Nephron (organoid): ENCODE measurements at regions not wholly inside any gene's neighbourhood (a gene's known extent, or its start where the extent isn't known, plus 50 kb on each side); places are given as distances from the start of the nearest gene placed in this dataset.
A peak's percentile ranks its signal among the peaks of the same experiment; 100 is the strongest.

Experiments used
- H3K27ac Mint-ChIP-seq, 3 experiments: 2 replicates each; pipeline ENCODE4 v1.8.0; 2020; ENCODE audit warnings: mixed read lengths in 3 of 3, mild to moderate bottlenecking in 2 of 3, moderate library complexity in 1 of 3
- H3K27me3 Mint-ChIP-seq: 2 replicates; pipeline ENCODE4 v1.8.0; 2021; ENCODE audit warnings: low read depth, mild to moderate bottlenecking, moderate library complexity, mixed read lengths
- H3K36me3 Mint-ChIP-seq: 2 replicates; pipeline ENCODE4 v1.8.0; 2020; ENCODE audit warnings: low read depth, mixed read lengths
- H3K4me1 Mint-ChIP-seq: 2 replicates; pipeline ENCODE4 v1.8.0; 2020; ENCODE audit warnings: mixed read lengths
- H3K4me3 Mint-ChIP-seq, 3 experiments: 2 replicates each; pipeline ENCODE4 v1.8.0; 2020; ENCODE audit warnings: mild to moderate bottlenecking in 3 of 3, mixed read lengths in 3 of 3, moderate library complexity in 2 of 3
- H3K9me3 Mint-ChIP-seq: 2 replicates; pipeline ENCODE4 v1.8.0; 2020; ENCODE audit warnings: mixed read lengths
- TF ChIP-seq, protein P1 (sequence below), 3 experiments: fragments of 200-600 bp; sonication (generic); IDR thresholded peaks; one replicate each; pipeline ENCODE4 v1.5.0; 2021; ENCODE audit warnings: antibody characterized with exemption in 3 of 3; ENCODE audit not compliant: unreplicated experiment in 3 of 3

DNA sequence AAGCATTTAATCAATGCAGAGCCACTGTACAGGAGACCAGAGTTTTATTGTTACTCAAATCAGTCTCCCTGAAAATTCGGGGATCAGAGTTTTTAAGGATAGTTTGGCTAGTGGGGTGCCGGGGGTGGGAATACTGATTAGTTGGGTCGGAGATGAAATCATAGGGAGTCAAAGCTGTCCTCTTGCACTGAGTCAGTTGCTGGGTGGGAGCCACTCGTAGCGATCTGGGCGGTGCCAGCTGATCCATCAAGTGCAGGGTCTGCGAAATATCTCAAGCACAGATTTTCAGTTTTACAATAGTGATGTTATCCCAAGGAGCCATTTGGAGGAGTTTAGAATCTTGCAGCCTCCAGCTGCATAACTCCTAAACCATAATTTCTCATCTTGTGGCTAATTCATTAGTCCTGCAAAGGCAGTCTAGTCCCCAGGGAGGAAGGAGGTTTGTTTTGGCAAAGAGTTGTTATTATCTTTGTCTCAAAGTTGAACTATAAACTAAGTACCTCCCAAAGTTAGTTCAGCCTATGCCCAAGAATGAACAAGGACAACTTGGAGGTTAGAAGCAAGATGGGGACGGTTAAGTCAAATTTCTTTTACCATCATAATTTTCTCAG is 169.4 kb upstream of the PLEKHG7 start:
- Mint-ChIP-seq H3K27ac (peak overlapping the region; percentile 84 to 86 (median 85)), H3K9me3 (peaks cover 3% of the 10 kb centered on the region), H3K36me3 (no peaks in the 10 kb centered on the region), H3K27me3 (no peaks in the 10 kb centered on the region), H3K4me1 (peaks cover 50% of the 10 kb centered on the region), H3K4me3 (peak overlapping the region in 2 of 3 experiments; percentile 33 to 37)
- TF ChIP-seq, protein P1, sequence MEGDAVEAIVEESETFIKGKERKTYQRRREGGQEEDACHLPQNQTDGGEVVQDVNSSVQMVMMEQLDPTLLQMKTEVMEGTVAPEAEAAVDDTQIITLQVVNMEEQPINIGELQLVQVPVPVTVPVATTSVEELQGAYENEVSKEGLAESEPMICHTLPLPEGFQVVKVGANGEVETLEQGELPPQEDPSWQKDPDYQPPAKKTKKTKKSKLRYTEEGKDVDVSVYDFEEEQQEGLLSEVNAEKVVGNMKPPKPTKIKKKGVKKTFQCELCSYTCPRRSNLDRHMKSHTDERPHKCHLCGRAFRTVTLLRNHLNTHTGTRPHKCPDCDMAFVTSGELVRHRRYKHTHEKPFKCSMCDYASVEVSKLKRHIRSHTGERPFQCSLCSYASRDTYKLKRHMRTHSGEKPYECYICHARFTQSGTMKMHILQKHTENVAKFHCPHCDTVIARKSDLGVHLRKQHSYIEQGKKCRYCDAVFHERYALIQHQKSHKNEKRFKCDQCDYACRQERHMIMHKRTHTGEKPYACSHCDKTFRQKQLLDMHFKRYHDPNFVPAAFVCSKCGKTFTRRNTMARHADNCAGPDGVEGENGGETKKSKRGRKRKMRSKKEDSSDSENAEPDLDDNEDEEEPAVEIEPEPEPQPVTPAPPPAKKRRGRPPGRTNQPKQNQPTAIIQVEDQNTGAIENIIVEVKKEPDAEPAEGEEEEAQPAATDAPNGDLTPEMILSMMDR (IDR thresholded peaks at IDR 0.05; ENCODE audit: unreplicated experiment in 3 of 3) = no peak

DNA sequence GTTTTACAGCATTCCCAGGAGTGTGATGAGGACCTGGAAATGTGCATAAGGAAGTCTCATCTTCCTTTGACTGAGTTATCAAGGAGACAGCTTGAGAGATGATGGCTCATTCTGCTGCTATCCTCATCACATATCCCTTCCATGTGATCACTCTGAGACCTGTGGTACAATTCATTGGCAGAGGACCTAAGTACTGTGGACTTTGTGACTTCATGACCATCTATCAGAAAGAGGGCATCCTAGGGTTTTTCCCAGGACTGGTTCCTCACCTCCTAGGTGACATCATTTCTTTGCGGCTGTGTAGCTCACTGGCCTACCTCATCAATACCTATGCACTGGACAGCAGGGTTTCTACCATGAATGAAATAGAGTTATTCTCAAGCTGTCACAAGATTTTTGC is 172.1 kb upstream of the PLEKHG7 start:
- no peaks in the 10 kb centered on the region for H3K27me3 Mint-ChIP-seq
- H3K27ac Mint-ChIP-seq = no peak overlapping the region
- H3K4me1 Mint-ChIP-seq = peaks cover 42% of the 10 kb centered on the region
- H3K9me3 Mint-ChIP-seq = peaks cover 3% of the 10 kb centered on the region
- H3K4me3 Mint-ChIP-seq = no peak overlapping the region
- H3K36me3 Mint-ChIP-seq = no peaks in the 10 kb centered on the region
- TF ChIP-seq, protein P1 (IDR thresholded peaks at IDR 0.05; ENCODE audit: unreplicated experiment in 3 of 3) = no peak

DNA sequence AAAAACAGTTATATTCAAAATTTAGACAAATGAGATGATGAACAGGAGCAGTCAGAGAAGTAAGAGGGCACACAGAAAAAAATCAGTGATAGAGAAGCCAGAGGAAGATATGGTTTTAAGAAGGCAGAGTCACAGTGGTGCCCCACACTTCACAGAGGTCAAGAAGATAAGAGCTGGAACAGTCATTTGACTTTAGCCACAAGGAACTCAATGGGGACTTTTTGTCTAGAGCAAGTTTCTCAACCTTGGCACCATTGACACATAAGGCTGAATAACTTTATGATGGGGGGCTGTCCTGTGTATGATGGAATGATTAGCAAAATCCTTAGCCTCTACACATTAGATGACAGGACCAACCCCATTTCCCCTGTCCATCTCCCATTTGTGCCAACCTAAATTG is 172.8 kb upstream of the PLEKHG7 start:
- H3K9me3 Mint-ChIP-seq = peaks cover 6% of the 10 kb centered on the region
- H3K4me3 Mint-ChIP-seq = no peak overlapping the region
- TF ChIP-seq, protein P1 (IDR thresholded peaks at IDR 0.05; ENCODE audit: unreplicated experiment in 3 of 3) = no peak
- no peak overlapping the region for H3K27ac Mint-ChIP-seq
- no peaks in the 10 kb centered on the region for H3K27me3 Mint-ChIP-seq
- H3K36me3 Mint-ChIP-seq = no peaks in the 10 kb centered on the region
- H3K4me1 Mint-ChIP-seq = peaks cover 42% of the 10 kb centered on the region

DNA sequence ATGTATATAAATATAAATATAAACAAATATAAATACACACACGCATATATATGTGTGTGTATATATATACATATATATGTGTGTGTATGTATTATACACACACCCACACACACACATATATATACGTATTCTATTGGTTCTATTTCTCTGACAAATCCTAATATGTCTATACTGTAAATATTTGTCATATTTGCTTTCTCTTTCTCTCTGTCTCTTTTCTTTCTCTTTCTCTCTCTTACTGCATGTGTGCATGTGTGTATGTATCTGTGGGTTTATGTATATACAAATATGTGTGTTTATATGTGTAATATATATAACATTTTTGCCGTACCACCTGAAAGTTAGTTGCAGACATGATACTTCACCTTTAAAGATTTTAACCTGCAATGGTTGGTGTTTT is 174.2 kb upstream of the PLEKHG7 start:
- peaks cover 6% of the 10 kb centered on the region for H3K9me3 Mint-ChIP-seq
- no peaks in the 10 kb centered on the region for H3K27me3 Mint-ChIP-seq
- no peaks in the 10 kb centered on the region for H3K36me3 Mint-ChIP-seq
- TF ChIP-seq, protein P1 (IDR thresholded peaks at IDR 0.05; ENCODE audit: unreplicated experiment in 3 of 3) = no peak
- no peak overlapping the region for H3K4me3 Mint-ChIP-seq
- peaks cover 31% of the 10 kb centered on the region for H3K4me1 Mint-ChIP-seq
- H3K27ac Mint-ChIP-seq = no peak overlapping the region

DNA sequence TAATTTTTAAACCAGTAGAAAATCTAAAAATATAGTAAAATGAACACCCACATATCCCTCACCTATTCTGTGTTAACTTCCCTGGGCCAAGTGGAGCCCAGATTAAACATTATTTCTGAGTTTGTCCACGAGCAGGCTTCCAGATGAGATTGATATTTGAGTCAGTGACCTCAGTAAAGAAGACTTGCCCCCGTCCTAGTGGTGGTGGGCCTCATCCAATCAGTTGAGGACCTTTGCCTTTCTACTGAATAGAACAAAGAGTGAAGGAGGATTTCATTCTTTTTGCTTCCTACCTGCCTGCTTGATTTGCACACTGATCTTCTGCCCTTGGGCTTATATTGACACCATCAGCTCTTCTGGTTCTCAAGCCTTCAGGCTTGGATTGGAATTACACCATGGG is 174.7 kb upstream of the PLEKHG7 start:
- Mint-ChIP-seq H3K4me3 (no peak overlapping the region), H3K4me1 (peaks cover 26% of the 10 kb centered on the region), H3K9me3 (peaks cover 8% of the 10 kb centered on the region), H3K27ac (no peak overlapping the region), H3K27me3 (no peaks in the 10 kb centered on the region), H3K36me3 (no peaks in the 10 kb centered on the region)
- TF ChIP-seq, protein P1 (IDR thresholded peaks at IDR 0.05; ENCODE audit: unreplicated experiment in 3 of 3) = no peak

DNA sequence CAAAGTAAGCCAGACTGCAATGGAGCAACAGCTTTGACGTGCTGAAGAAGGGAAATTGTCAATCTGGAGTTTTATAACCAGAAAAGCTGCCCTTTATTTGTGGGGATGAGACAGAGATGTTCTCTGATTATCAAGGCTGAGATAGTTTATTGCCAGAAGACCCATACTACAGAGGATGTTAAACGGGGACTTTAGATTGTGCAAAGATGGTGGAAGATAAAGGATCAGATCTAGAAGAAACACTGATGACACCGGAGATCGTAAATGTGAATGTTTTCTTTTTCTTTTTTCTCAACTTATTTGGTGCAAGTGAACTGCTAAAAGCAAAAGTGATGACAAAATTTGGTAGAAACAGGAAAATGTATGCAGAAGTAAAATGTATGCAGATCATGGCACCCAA is 178.3 kb upstream of the PLEKHG7 start:
- TF ChIP-seq, protein P1 (IDR thresholded peaks at IDR 0.05; ENCODE audit: unreplicated experiment in 3 of 3) = no peak
- no peak overlapping the region for H3K4me3 Mint-ChIP-seq
- no peaks in the 10 kb centered on the region for H3K36me3 Mint-ChIP-seq
- no peak overlapping the region for H3K27ac Mint-ChIP-seq
- no peaks in the 10 kb centered on the region for H3K27me3 Mint-ChIP-seq
- H3K9me3 Mint-ChIP-seq = peaks cover 7% of the 10 kb centered on the region
- peaks cover 6% of the 10 kb centered on the region for H3K4me1 Mint-ChIP-seq
